ENCODE measurements at regions not wholly inside any gene's neighbourhood (a gene's known extent, or its start where the extent isn't known, plus 50 kb on each side); places are given as distances from the start of the nearest gene placed in this dataset.

DNA sequence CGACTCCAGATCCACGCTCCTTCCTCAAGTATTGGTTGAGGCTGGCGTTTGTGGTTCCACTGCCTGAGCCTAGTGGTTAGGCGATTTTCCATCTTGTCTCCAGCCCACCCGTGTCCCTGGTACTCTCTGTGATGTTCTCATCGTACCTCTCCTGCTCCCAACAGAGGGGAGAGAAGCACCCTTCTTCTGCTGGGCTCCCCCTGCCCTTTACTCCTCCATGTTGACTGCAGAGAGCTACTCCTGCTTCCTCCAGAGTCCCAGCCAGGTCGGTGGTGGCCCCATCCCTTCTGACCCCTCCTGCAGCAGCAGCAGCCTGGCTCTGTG, 164.0 kb upstream of the BCOR start:
- DNase-seq: no peak
- H3K27ac Mint-ChIP-seq: no peak overlapping the region
- peaks cover 31% of the 10 kb centered on the region for H3K4me1 Mint-ChIP-seq
- no peaks in the 10 kb centered on the region for H3K36me3 Mint-ChIP-seq (ENCODE audit: low read depth)
- H3K27me3 Mint-ChIP-seq (ENCODE audit: low read depth, poor library complexity): peaks cover 20% of the 10 kb centered on the region
- no peak overlapping the region for H3K4me3 Mint-ChIP-seq
- H3K9me3 Mint-ChIP-seq: peaks cover 34% of the 10 kb centered on the region
- TF ChIP-seq, protein P1, sequence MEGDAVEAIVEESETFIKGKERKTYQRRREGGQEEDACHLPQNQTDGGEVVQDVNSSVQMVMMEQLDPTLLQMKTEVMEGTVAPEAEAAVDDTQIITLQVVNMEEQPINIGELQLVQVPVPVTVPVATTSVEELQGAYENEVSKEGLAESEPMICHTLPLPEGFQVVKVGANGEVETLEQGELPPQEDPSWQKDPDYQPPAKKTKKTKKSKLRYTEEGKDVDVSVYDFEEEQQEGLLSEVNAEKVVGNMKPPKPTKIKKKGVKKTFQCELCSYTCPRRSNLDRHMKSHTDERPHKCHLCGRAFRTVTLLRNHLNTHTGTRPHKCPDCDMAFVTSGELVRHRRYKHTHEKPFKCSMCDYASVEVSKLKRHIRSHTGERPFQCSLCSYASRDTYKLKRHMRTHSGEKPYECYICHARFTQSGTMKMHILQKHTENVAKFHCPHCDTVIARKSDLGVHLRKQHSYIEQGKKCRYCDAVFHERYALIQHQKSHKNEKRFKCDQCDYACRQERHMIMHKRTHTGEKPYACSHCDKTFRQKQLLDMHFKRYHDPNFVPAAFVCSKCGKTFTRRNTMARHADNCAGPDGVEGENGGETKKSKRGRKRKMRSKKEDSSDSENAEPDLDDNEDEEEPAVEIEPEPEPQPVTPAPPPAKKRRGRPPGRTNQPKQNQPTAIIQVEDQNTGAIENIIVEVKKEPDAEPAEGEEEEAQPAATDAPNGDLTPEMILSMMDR (IDR thresholded peaks at IDR 0.05): no peak

DNA sequence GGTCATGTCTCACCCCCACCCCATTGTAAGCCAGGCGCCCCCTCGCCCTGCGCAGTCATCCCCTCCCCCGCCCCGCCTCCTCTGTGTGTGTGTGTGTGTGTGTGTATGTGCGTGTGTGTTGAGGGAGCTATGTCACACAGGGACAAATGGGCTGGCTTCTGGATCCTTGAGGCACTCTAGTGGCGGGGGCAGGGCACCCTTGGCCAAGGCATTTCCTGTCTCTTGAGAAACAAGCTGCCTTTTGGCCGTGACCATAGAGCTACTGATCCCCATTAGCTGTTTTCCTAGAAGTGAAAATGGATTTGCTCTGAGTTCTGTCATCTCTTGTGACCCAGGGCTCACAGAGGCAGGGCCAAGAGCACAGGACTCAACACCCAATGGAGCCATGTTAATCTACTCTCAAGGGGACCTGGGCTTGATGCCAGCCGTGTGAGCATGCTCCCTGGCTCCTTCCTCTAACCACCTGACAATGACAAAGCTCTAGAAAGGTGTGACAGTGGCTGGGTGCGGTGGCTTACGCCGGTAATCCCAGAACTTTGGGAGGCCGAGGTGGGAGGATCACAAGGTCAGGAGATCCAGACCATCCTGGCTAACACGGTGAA, 162.5 kb upstream of the BCOR start:
- DNase-seq: no peak
- Mint-ChIP-seq H3K27me3 (ENCODE audit: low read depth, poor library complexity) (peaks cover 22% of the 10 kb centered on the region), H3K36me3 (ENCODE audit: low read depth) (no peaks in the 10 kb centered on the region), H3K27ac (no peak overlapping the region), H3K4me1 (peaks cover 22% of the 10 kb centered on the region), H3K4me3 (no peak overlapping the region), H3K9me3 (peaks cover 35% of the 10 kb centered on the region)
- TF ChIP-seq, protein P1 (IDR thresholded peaks at IDR 0.05): no peak

DNA sequence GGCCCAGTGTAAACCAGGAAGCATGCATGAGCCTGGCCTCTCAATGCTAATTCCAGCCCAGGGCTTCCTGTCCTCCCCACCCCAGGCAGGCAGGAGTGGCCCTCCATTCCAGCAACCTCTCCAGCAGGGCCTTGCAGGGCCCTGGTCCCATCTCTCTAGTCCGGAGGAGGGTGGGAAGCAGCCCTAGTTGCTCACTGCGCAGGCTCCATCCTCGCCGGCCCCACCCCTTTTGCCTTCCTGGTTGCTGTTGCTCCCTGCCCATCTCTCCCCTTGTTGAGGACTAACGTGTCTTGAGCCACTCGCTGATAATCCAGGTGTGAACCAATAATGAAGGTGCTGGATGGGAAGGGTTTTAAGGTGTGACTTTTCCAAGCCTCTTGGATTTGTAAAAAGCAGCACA, 161.2 kb upstream of the BCOR start:
- DNase-seq: no peak
- Mint-ChIP-seq H3K4me1 (peaks cover 22% of the 10 kb centered on the region), H3K27ac (no peak overlapping the region), H3K9me3 (peaks cover 28% of the 10 kb centered on the region), H3K36me3 (ENCODE audit: low read depth) (no peaks in the 10 kb centered on the region), H3K4me3 (no peak overlapping the region), H3K27me3 (ENCODE audit: low read depth, poor library complexity) (peaks cover 8% of the 10 kb centered on the region)
- TF ChIP-seq, protein P1 (IDR thresholded peaks at IDR 0.05): no peak

DNA sequence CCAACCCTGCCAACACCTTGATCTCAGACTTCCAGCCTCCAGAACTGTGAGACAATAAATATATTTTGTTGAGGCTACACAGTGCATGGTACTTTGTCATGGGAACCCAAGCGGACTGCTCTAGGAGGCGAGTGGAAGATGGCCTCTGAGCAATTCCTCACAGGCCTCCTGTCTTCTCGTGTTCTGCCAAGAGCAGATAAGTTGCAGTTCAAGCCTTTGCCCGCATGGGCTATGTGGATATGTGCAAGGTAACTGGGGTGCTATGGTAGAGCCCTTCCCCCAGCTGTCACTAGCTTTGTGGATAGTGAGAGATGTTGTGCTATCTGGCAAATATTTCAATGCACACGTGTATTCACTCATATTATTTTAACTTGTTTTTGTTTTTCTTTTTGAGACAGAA, 156.0 kb upstream of the BCOR start:
- no peak for DNase-seq
- TF ChIP-seq, protein P1 (IDR thresholded peaks at IDR 0.05): no peak
- H3K9me3 Mint-ChIP-seq: peaks cover 37% of the 10 kb centered on the region
- H3K4me1 Mint-ChIP-seq: peaks cover 2% of the 10 kb centered on the region
- H3K27ac Mint-ChIP-seq: no peak overlapping the region
- H3K36me3 Mint-ChIP-seq (ENCODE audit: low read depth): no peaks in the 10 kb centered on the region
- H3K4me3 Mint-ChIP-seq: no peak overlapping the region
- H3K27me3 Mint-ChIP-seq (ENCODE audit: low read depth, poor library complexity): peaks cover 10% of the 10 kb centered on the region

DNA sequence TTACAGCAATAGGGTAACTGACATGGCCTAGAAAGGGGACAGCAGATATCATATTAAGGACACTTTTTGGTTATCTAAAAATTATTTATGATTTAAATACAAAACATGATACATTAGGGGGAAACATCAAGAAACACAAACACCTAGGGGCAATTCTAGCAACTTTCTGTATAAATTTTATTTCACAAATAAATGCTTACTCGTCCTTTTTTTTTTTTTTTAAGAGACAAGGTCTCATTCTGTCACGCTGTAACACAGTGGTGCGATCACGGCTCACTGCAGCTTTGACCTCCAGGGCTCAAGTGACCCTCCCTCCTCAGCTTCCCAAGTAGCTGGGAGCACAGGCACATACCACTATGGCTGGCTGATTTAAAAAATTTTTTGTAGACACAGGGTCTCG, 151.8 kb upstream of the BCOR start:
- Mint-ChIP-seq H3K4me1 (peaks cover 26% of the 10 kb centered on the region), H3K27ac (no peak overlapping the region), H3K27me3 (ENCODE audit: low read depth, poor library complexity) (peaks cover 6% of the 10 kb centered on the region), H3K36me3 (ENCODE audit: low read depth) (no peaks in the 10 kb centered on the region), H3K4me3 (no peak overlapping the region), H3K9me3 (peaks cover 42% of the 10 kb centered on the region)
- no peak for DNase-seq
- TF ChIP-seq, protein P1 (IDR thresholded peaks at IDR 0.05): no peak

DNA sequence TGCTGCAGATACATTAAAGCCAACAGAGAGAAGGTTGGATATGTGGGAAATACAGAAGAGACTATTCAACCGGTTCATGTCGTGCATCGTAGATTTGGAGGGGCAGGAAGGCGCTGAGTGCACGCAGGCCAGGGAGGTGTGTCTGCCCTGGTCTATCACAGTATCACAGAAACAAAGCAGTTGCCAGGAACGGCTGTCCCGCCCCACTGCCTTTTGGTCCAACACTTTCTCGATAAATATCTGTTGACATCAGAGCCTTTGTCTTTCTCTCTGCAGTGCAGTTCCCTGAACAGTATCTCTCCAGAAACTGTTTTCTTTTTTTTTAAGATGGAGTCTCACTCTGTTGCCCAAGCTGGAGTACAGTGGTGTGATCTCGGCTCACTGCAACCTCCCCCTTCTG, 151.1 kb upstream of the BCOR start:
- Mint-ChIP-seq H3K4me1 (peaks cover 33% of the 10 kb centered on the region), H3K9me3 (peaks cover 42% of the 10 kb centered on the region), H3K36me3 (ENCODE audit: low read depth) (no peaks in the 10 kb centered on the region), H3K27ac (peak overlapping the region; percentile 36), H3K4me3 (no peak overlapping the region), H3K27me3 (ENCODE audit: low read depth, poor library complexity) (peaks cover 6% of the 10 kb centered on the region)
- no peak for DNase-seq
- TF ChIP-seq, protein P1 (IDR thresholded peaks at IDR 0.05): no peak

All from nephron progenitor cell (in vitro differentiated cells).